Vagina (tissue), 2 donors: ENCODE measurements at regions not wholly inside any gene's neighbourhood (a gene's known extent, or its start where the extent isn't known, plus 50 kb on each side); places are given as distances from the start of the nearest gene placed in this dataset.
"Not testable (repeated sequence)": the region's sequence is repeated elsewhere in the genome, so short reads cannot be mapped to it uniquely, and the experiment has no call there.

Experiments
- CTCF ChIP-seq, 3 experiments: fragments of 450-650 bp in 2 of 3; fragments of 200-600 bp in 1 of 3; sonication (generic) in 1 of 3; IDR thresholded peaks; one replicate each; pipeline ENCODE4 v1.5.1; 2017 to 2019; ENCODE audit warnings: antibody characterized with exemption in 3 of 3, mild to moderate bottlenecking in 2 of 3, moderate library complexity in 2 of 3
- POLR2A ChIP-seq, 2 donors: fragments of 450-650 bp; IDR thresholded peaks; one replicate each; pipeline ENCODE4 v1.6.1; 2017; ENCODE audit warnings: antibody characterized with exemption in 2 of 2, mild to moderate bottlenecking in 2 of 2, moderate library complexity in 2 of 2
- POLR2AphosphoS5 ChIP-seq, 2 donors: sonication (generic); formaldehyde crosslinking; IDR thresholded peaks; one replicate each; pipeline ENCODE4 v1.9.0; 2017; ENCODE audit warnings: antibody characterized with exemption in 2 of 2, mild to moderate bottlenecking in 2 of 2, low read depth in 1 of 2; ENCODE audit not compliant: insufficient read depth in 1 of 2

GRCh38 chr1:148686735-148687134, 61.8 kb upstream of the NUDT4B start:
- TF ChIP-seq CTCF (IDR thresholded peaks at IDR 0.05); POLR2A (IDR thresholded peaks at IDR 0.05); POLR2AphosphoS5 (IDR thresholded peaks at IDR 0.05; ENCODE audit: insufficient read depth in 1 of 2, low read depth in 1 of 2): not testable (repeated sequence)
